Esophagus squamous epithelium (tissue), 5 donors: ENCODE measurements at regions not wholly inside any gene's neighbourhood (a gene's known extent, or its start where the extent isn't known, plus 50 kb on each side); places are given as distances from the start of the nearest gene placed in this dataset.

Experiments used
- DNase-seq: peaks from one replicate; lab custom pipeline; 2025; lab: John Stamatoyannopoulos, UW
- H3K27ac ChIP-seq, 4 donors: fragments of 200-600 bp; sonication (generic); one replicate each; pipeline ENCODE4 v1.5.1; 2016 to 2019; ENCODE audit warnings: mild to moderate bottlenecking in 1 of 4
- H3K27me3 ChIP-seq, 4 donors: fragments of 200-600 bp; sonication (generic); 1 replicate in 3 of 4; 2 replicates in 1 of 4; pipeline versions ENCODE4 v1.5.1 to v1.6.0; 2017 to 2021; ENCODE audit warnings: antibody characterized with exemption in 1 of 4
- H3K36me3 ChIP-seq, 3 donors: fragments of 200-600 bp; sonication (generic); one replicate each; pipeline ENCODE4 v1.5.1; 2016 to 2019
- H3K4me1 ChIP-seq, 3 donors: fragments of 200-600 bp; sonication (generic); one replicate each; pipeline ENCODE4 v1.5.1; 2017 to 2019
- H3K4me3 ChIP-seq, 4 donors: fragments of 200-600 bp; sonication (generic); 1 replicate in 3 of 4; 2 replicates in 1 of 4; pipeline ENCODE4 v1.5.1; 2016 to 2019; ENCODE audit warnings: mild to moderate bottlenecking in 2 of 4, moderate library complexity in 1 of 4
- H3K9me3 ChIP-seq, 3 donors: fragments of 200-600 bp; sonication (generic); one replicate each; pipeline ENCODE4 v1.5.1; 2016 to 2019
- POLR2A ChIP-seq, 4 donors: fragments of 450-650 bp; IDR thresholded peaks; one replicate each; pipeline ENCODE4 v1.6.1; 2017; ENCODE audit warnings: antibody characterized with exemption in 4 of 4, mild to moderate bottlenecking in 4 of 4, moderate library complexity in 3 of 4
- WGBS, 2 donors: methylation state at CpG; one replicate each; pipeline ENCODE4 v1.1.5; 2018; 5-methylcytosine and 5-hydroxymethylcytosine counted together
- intact Hi-C: fragments of 100-400 bp; cut with DNase I; formaldehyde crosslinking; loops from one replicate; pipeline ENCODE4 v1.15.0; 2022
- TF ChIP-seq, protein P1 (sequence below), 6 experiments: fragments of 450-650 bp in 4 of 6; fragments of 200-600 bp in 2 of 6; sonication (generic) in 2 of 6; IDR thresholded peaks; one replicate each; pipeline ENCODE4 v1.5.1; 2016 to 2019; ENCODE audit warnings: antibody characterized with exemption in 6 of 6, mild to moderate bottlenecking in 4 of 6, moderate library complexity in 4 of 6
- donor health status: DM: yes; HTN: yes; CAD: no.

DNA sequence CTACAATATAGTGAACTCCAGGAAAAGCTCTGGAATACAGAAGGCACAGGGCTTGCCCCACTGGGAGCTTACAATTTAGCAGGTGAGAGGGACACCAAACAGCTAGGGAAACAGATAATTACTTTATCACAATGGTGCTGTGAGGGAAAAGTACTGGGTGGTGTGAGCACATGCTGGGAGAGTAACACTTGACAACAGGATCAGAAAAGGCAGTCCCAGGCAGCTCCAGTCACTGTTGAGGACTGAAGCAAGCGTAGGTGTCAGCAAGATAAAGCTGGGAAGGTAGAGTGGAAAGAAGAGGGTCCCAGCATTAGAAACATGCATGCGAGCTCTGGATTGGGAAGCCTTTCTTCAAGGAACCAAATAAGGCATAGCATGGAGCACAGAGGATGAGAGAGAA lies 296.0 kb downstream of the ATPSCKMT start:
- Histone ChIP-seq H3K4me3 (no peak overlapping the region), H3K36me3 (no peaks in the 10 kb centered on the region), H3K27me3 (peaks cover 0 to 4% (median 0%) of the 10 kb centered on the region in 4 donors), H3K27ac (no peak overlapping the region), H3K4me1 (no peaks in the 10 kb centered on the region), H3K9me3 (no peaks in the 10 kb centered on the region)
- intact Hi-C loops: no loop called here
- 57 to 79% methylated on average over 2 of the region's 2 CpGs for WGBS, 2 donors
- TF ChIP-seq, protein P1, sequence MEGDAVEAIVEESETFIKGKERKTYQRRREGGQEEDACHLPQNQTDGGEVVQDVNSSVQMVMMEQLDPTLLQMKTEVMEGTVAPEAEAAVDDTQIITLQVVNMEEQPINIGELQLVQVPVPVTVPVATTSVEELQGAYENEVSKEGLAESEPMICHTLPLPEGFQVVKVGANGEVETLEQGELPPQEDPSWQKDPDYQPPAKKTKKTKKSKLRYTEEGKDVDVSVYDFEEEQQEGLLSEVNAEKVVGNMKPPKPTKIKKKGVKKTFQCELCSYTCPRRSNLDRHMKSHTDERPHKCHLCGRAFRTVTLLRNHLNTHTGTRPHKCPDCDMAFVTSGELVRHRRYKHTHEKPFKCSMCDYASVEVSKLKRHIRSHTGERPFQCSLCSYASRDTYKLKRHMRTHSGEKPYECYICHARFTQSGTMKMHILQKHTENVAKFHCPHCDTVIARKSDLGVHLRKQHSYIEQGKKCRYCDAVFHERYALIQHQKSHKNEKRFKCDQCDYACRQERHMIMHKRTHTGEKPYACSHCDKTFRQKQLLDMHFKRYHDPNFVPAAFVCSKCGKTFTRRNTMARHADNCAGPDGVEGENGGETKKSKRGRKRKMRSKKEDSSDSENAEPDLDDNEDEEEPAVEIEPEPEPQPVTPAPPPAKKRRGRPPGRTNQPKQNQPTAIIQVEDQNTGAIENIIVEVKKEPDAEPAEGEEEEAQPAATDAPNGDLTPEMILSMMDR (IDR thresholded peaks at IDR 0.05): no peak
- no peak for TF ChIP-seq POLR2A (IDR thresholded peaks at IDR 0.05)
- DNase-seq: no peak

DNA sequence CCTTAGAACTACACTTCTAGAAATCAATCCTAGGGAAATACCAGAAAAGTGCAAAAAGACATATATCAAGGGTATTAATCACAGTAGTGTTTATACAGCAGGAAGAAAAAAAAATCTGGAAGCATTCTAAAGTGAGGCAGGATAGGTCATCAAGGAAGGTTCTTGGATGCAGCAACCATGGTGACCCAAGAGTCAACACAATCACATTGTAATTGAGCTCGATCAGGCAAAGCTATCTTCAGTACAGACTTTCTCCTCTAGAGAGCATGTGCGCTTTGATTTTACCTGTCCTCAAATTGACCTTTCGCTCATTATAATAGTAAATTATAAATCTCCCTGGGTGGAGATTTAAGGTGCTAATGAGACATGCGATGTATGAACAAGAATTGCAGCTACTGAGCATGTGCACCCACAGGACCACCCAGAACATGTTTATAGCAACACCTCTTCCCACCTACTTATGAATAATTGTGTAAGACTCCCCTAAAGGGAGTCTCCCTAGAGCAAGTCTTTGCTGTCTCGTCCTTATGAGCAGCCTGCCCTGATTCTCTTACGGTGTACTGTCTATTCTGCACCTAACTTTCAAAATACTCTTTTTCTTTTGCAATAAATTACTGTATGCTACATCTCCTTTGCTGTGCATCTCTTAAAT lies 297.7 kb downstream of the ATPSCKMT start:
- Histone ChIP-seq H3K27ac (no peak overlapping the region), H3K36me3 (no peaks in the 10 kb centered on the region), H3K9me3 (no peaks in the 10 kb centered on the region), H3K4me3 (no peak overlapping the region), H3K4me1 (no peaks in the 10 kb centered on the region), H3K27me3 (peaks cover 0 to 4% (median 0%) of the 10 kb centered on the region in 4 donors)
- DNase-seq: no peak
- intact Hi-C loops: no loop called here
- 63 to 72% methylated on average over 6 of the region's 6 CpGs for WGBS, 2 donors
- no peak for TF ChIP-seq POLR2A (IDR thresholded peaks at IDR 0.05)
- TF ChIP-seq, protein P1 (IDR thresholded peaks at IDR 0.05): no peak

DNA sequence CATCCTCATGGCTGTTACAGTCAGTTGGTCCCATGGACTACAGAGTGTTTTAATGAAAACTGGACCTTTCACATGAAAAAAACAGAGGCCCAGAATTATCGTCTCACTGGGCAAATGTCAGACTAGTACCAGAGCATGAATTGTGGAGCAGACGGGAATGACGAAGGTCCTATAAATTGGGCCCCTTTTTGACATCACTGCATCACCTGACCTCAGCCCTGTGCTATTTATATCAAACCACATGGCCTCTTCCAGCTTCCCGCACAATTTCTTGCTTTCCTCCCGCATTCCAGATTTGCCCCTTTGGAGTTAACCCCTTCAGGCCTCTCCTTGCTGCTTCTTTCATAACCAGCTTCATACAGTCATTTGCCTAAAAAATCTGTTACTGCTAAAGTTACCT lies 301.7 kb downstream of the ATPSCKMT start:
- H3K36me3 ChIP-seq: no peaks in the 10 kb centered on the region
- H3K9me3 ChIP-seq: no peaks in the 10 kb centered on the region
- H3K4me1 ChIP-seq: no peaks in the 10 kb centered on the region
- DNase-seq: no peak
- intact Hi-C loops: no loop called here
- no peak for TF ChIP-seq POLR2A (IDR thresholded peaks at IDR 0.05)
- TF ChIP-seq, protein P1 (IDR thresholded peaks at IDR 0.05): no peak
- WGBS, 2 donors: 52 to 63% methylated on average over 5 of the region's 5 CpGs
- no peak overlapping the region for H3K27ac ChIP-seq
- H3K4me3 ChIP-seq: no peak overlapping the region
- no peaks in the 10 kb centered on the region for H3K27me3 ChIP-seq

DNA sequence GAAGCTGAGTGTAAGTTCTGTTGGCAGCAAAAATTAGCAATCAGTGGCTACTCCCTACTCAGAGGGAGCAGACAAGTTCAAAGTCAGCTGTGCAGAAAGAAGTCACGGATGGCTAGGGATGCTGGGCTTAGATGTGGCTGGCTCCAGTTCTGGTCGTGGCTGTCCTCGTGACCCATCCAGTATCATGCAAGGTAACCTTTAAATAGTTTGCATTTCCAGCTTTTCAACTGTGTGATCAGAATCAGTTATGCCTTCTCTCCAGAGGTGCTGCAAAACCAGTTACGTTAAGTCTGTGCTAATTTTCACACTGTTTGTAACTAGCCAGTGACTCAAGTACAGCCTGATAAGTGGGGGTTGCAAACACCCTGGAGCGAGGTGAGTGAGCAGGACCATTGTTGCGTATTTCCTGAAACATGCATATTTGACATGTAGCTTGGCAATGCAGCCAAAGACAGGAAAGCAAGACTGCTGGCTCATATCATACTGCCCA lies 302.4 kb downstream of the ATPSCKMT start:
- Histone ChIP-seq H3K9me3 (no peaks in the 10 kb centered on the region), H3K4me3 (no peak overlapping the region), H3K36me3 (no peaks in the 10 kb centered on the region), H3K27me3 (no peaks in the 10 kb centered on the region), H3K27ac (no peak overlapping the region), H3K4me1 (no peaks in the 10 kb centered on the region)
- 42% methylated on average over 6 of the region's 6 CpGs for WGBS, 2 donors
- intact Hi-C loops: no loop called here
- TF ChIP-seq POLR2A (IDR thresholded peaks at IDR 0.05): no peak
- TF ChIP-seq, protein P1 (IDR thresholded peaks at IDR 0.05): no peak
- DNase-seq: no peak

DNA sequence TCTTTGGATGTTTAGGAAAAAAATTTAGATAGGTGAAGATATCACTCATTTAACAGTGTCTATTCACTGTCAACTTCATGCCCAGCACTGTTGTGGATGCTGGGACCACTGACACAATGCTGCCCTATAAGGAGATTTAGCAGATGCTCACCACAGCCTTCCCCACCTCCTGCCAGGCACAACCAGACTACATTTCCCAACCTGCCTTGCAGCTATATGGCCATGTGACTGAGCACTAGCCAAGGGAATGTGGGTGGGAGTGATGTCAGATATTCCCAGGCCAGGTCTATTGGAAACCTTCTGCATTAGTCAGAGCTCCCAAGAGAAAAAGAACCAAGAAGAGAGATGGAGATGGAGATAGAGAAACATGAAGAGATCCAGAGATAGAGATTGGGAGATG lies 302.6 kb upstream of the TAS2R1 start:
- TF ChIP-seq, protein P1 (IDR thresholded peaks at IDR 0.05): no peak
- no peak for TF ChIP-seq POLR2A (IDR thresholded peaks at IDR 0.05)
- intact Hi-C loops: no loop called here
- H3K36me3 ChIP-seq: no peaks in the 10 kb centered on the region
- H3K27me3 ChIP-seq: peaks cover 0 to 15% (median 0%) of the 10 kb centered on the region in 4 donors
- H3K4me1 ChIP-seq: peaks cover 0 to 5% (median 0%) of the 10 kb centered on the region in 3 donors
- peaks cover 0 to 7% (median 0%) of the 10 kb centered on the region in 3 donors for H3K9me3 ChIP-seq
- H3K4me3 ChIP-seq: no peak overlapping the region
- no peak for DNase-seq
- H3K27ac ChIP-seq: no peak overlapping the region
